Breast epithelium (tissue), 3 donors: ENCODE measurements at regions not wholly inside any gene's neighbourhood (a gene's known extent, or its start where the extent isn't known, plus 50 kb on each side); places are given as distances from the start of the nearest gene placed in this dataset.

Experiments
- CTCF ChIP-seq, 3 donors: fragments of 450-650 bp; IDR thresholded peaks; one replicate each; pipeline ENCODE4 v1.5.1; 2016 to 2017; ENCODE audit warnings: antibody characterized with exemption in 3 of 3, mild to moderate bottlenecking in 3 of 3, moderate library complexity in 3 of 3
- POLR2A ChIP-seq: fragments of 450-650 bp; IDR thresholded peaks from one replicate; pipeline ENCODE4 v1.6.1; 2016; ENCODE audit warnings: antibody characterized with exemption, mild to moderate bottlenecking, moderate library complexity

GRCh38 chr12:91672130-91672529 is 473.5 kb downstream of the BTG1 start:
- TF ChIP-seq CTCF (IDR thresholded peaks at IDR 0.05) (no peak), POLR2A (no peak)
